Panc1 (cell line): ENCODE measurements at regions not wholly inside any gene's neighbourhood (a gene's known extent, or its start where the extent isn't known, plus 50 kb on each side); places are given as distances from the start of the nearest gene placed in this dataset.

Experiments used
- ATAC-seq: fragments of 200-7000 bp; cut with Tn5 transposase; 2 replicates; pipeline ENCODE4 v1.9.1; 2020; ENCODE audit warnings: mild to moderate bottlenecking, moderate library complexity
- BruUV-seq: library from RNA; stranded (reverse); fragments of 400-500 nt; replicated peaks from 2 replicates; lab custom pipeline; 2021; lab: Mats Ljungman, UMichigan
- CTCF ChIA-PET: fragments of 300-600 bp; sonication (Branson Sonifier 250); formaldehyde crosslinking; loops from one replicate; lab custom pipeline; 2022; ENCODE audit warnings: antibody characterized with exemption; lab: Charles Lee
- POLR2A ChIA-PET: fragments of 300-600 bp; sonication (Branson Sonifier 250); formaldehyde crosslinking; loops from one replicate; lab custom pipeline; 2022; ENCODE audit warnings: antibody characterized with exemption; lab: Charles Lee
- DNase-seq: peaks from one replicate; pipeline ENCODE4 v3.0.0-alpha.2; 2010; ENCODE audit warnings: low read depth, low spot score
- H3K27ac ChIP-seq: 2 replicates; pipeline ENCODE4 v1.5.1; 2011; ENCODE audit warnings: mild to moderate bottlenecking, low read length, inconsistent platforms
- H3K27me3 ChIP-seq: fragments of 200-500 bp; sonication (Bioruptor generic); 2 replicates; pipeline ENCODE4 v1.6.0; 2014; ENCODE audit warnings: low read length, inconsistent platforms; ENCODE audit not compliant: control insufficient read depth, insufficient read depth
- H3K36me3 ChIP-seq: fragments of 200-500 bp; sonication (Bioruptor generic); 2 replicates; pipeline ENCODE4 v1.5.1; 2014; ENCODE audit warnings: inconsistent platforms, mild to moderate bottlenecking, low read length, moderate library complexity; ENCODE audit not compliant: control insufficient read depth, insufficient read depth
- H3K4me1 ChIP-seq: 2 replicates; pipeline ENCODE4 v1.5.1; 2011; ENCODE audit warnings: inconsistent platforms, mild to moderate bottlenecking, low read length, moderate library complexity; ENCODE audit not compliant: control insufficient read depth, insufficient read depth
- H3K4me3 ChIP-seq, 2 experiments: 2 replicates each; pipeline ENCODE4 v1.5.1; 2011 to 2012; ENCODE audit warnings: low read depth in 2 of 2, low read length in 2 of 2, mild to moderate bottlenecking in 2 of 2, inconsistent platforms in 1 of 2, moderate library complexity in 1 of 2
- H3K9me3 ChIP-seq: fragments of 200-500 bp; sonication (Bioruptor generic); 2 replicates; pipeline ENCODE4 v1.5.1; 2014; ENCODE audit warnings: low read depth, mild to moderate bottlenecking, inconsistent platforms, low read length, moderate library complexity; ENCODE audit not compliant: control insufficient read depth, insufficient read depth
- POLR2AphosphoS5 ChIP-seq: IDR thresholded peaks from 2 replicates; pipeline ENCODE4 v1.6.1; 2012; ENCODE audit warnings: mild to moderate bottlenecking, low read depth, low read length, moderate library complexity
- REST ChIP-seq, 2 experiments: IDR thresholded peaks; 2 replicates each; pipeline ENCODE4 v1.6.1; 2011 to 2012; ENCODE audit warnings: low read depth in 2 of 2, control low read depth in 1 of 2, low read length in 1 of 2, mild to moderate bottlenecking in 1 of 2, moderate library complexity in 1 of 2; ENCODE audit not compliant: insufficient read depth in 1 of 2
- SIN3A ChIP-seq: IDR thresholded peaks from 2 replicates; pipeline ENCODE4 v1.6.1; 2012; ENCODE audit warnings: low read depth, mild to moderate bottlenecking, low read length, moderate library complexity, borderline replicate concordance; ENCODE audit not compliant: insufficient read depth
- TCF7L2 ChIP-seq: IDR thresholded peaks from 2 replicates; pipeline ENCODE4 v1.6.1; 2011; ENCODE audit warnings: mild to moderate bottlenecking, low read depth, low read length, inconsistent platforms
- in situ Hi-C: cut with HindIII; loops from 2 replicates; pipeline ENCODE4 v1.10.0; 2016; ENCODE audit warnings: low sequenced_read_pairs, low pct_unique_long_range_greater_than_20kb
- intact Hi-C: fragments of 100-400 bp; cut with micrococcal nuclease; formaldehyde crosslinking; loops from one replicate; pipeline ENCODE4 v1.10.0; 2022; ENCODE audit not compliant: unreplicated experiment
- TF ChIP-seq, protein P1 (sequence below): fragments of 450-650 bp; IDR thresholded peaks from 2 replicates; pipeline ENCODE4 v1.5.1; 2017; ENCODE audit warnings: mild to moderate bottlenecking

DNA sequence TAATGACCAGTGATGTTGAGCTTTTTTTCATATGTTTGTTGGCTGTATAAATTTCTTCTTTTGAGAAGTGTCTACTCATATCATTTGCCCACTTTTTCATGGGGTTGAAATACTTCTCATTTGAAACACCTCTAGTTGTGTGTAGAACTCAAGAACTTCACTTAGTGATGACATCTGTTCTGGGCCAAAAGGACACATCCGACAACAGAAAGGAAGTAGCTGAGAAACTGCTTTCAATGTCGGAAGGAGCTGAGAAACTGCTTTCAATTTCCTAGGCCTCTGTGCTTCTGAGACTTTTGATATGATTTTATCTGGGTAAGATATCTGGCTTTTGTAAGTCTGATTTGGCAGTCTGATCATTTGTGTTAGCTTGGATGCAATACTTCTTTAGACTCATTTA, 635.3 kb downstream of the TMTC2 start:
- ChIA-PET CTCF (no interaction called here), POLR2A (no interaction called here)
- no peak for TF ChIP-seq REST (IDR thresholded peaks at IDR 0.05; ENCODE audit: insufficient read depth in 1 of 2, low read depth in 2 of 2, low read length in 1 of 2)
- TF ChIP-seq POLR2AphosphoS5: no peak
- no peak for TF ChIP-seq SIN3A
- no peak for TF ChIP-seq TCF7L2
- TF ChIP-seq, protein P1, sequence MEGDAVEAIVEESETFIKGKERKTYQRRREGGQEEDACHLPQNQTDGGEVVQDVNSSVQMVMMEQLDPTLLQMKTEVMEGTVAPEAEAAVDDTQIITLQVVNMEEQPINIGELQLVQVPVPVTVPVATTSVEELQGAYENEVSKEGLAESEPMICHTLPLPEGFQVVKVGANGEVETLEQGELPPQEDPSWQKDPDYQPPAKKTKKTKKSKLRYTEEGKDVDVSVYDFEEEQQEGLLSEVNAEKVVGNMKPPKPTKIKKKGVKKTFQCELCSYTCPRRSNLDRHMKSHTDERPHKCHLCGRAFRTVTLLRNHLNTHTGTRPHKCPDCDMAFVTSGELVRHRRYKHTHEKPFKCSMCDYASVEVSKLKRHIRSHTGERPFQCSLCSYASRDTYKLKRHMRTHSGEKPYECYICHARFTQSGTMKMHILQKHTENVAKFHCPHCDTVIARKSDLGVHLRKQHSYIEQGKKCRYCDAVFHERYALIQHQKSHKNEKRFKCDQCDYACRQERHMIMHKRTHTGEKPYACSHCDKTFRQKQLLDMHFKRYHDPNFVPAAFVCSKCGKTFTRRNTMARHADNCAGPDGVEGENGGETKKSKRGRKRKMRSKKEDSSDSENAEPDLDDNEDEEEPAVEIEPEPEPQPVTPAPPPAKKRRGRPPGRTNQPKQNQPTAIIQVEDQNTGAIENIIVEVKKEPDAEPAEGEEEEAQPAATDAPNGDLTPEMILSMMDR: no peak
- intact Hi-C loops: no loop called here
- BruUV-seq: no TSS peak
- Histone ChIP-seq H3K4me3 (no peak overlapping the region), H3K36me3 (no peaks in the 10 kb centered on the region), H3K4me1 (no peaks in the 10 kb centered on the region), H3K27ac (no peak overlapping the region), H3K9me3 (no peaks in the 10 kb centered on the region), H3K27me3 (no peaks in the 10 kb centered on the region)
- in situ Hi-C loops: no loop called here
- no peak for DNase-seq
- ATAC-seq: no peak

GRCh38 chr12:83320350-83320749, 633.6 kb downstream of the TMTC2 start:
- in situ Hi-C loops (no loop called here), intact Hi-C loops (no loop called here)
- H3K36me3 ChIP-seq: no peaks in the 10 kb centered on the region
- TF ChIP-seq SIN3A: no peak
- TF ChIP-seq POLR2AphosphoS5: no peak
- no peak for TF ChIP-seq TCF7L2
- no peak for TF ChIP-seq REST (IDR thresholded peaks at IDR 0.05; ENCODE audit: insufficient read depth in 1 of 2, low read depth in 2 of 2, low read length in 1 of 2)
- TF ChIP-seq, protein P1: no peak
- no peaks in the 10 kb centered on the region for H3K9me3 ChIP-seq
- ATAC-seq: no peak
- H3K27ac ChIP-seq: no peak overlapping the region
- no peak for DNase-seq
- no peak overlapping the region for H3K4me3 ChIP-seq
- H3K27me3 ChIP-seq: no peaks in the 10 kb centered on the region
- ChIA-PET POLR2A (no interaction called here), CTCF (interaction anchor here (0.7 kb wide), 1 partner anchor 85 kb away, joined by 3 read pairs; no protein-coding TSS in a partner anchor)
- BruUV-seq: no TSS peak
- H3K4me1 ChIP-seq: no peaks in the 10 kb centered on the region
